ENCODE measurements at regions not wholly inside any gene's neighbourhood (a gene's known extent, or its start where the extent isn't known, plus 50 kb on each side); places are given as distances from the start of the nearest gene placed in this dataset.

- H3K79me2 ChIP-seq (ENCODE audit: control insufficient read depth, insufficient read depth, low read length): no peaks in the 10 kb centered on the region
- ChIA-PET POLR2A (no interaction called here), CTCF (interaction anchor here (1.7 kb wide), 1 partner anchor 70 kb away, joined by 3 read pairs; no protein-coding TSS in a partner anchor)
- BruUV-seq (replicated peaks): no TSS peak
- no peaks in the 10 kb centered on the region for H3K9me3 ChIP-seq (replicated peaks; ENCODE audit: control insufficient read depth, insufficient read depth, low read length)
- no peaks in the 10 kb centered on the region for H3K4me1 ChIP-seq (ENCODE audit: control insufficient read depth, extremely low read depth, insufficient read depth, low read length)
- DNase-seq (ENCODE audit: low read depth, low spot score): no peak
- no peak for FAIRE-seq
- H3K27me3 ChIP-seq (ENCODE audit: control insufficient read depth in 2 of 2, insufficient read depth in 2 of 2, low read length in 2 of 2): no peaks in the 10 kb centered on the region
- H2AFZ ChIP-seq (ENCODE audit: low read depth, low read length): no peak overlapping the region
- H3K9ac ChIP-seq (replicated peaks; ENCODE audit: extremely low read depth, insufficient read depth, low read length): no peak overlapping the region
- no peak for TF ChIP-seq FOS (IDR thresholded peaks at IDR 0.05; ENCODE audit: borderline replicate concordance, insufficient read depth, low read length)
- no peak for TF ChIP-seq MYC (IDR thresholded peaks at IDR 0.05; ENCODE audit: low read depth, low read length)
- TF ChIP-seq POLR2AphosphoS5 (IDR thresholded peaks at IDR 0.05; ENCODE audit: insufficient read depth, low read depth, low read length): no peak
- TF ChIP-seq POLR2A (IDR thresholded peaks at IDR 0.05; ENCODE audit: low read depth, low read length): no peak
- no peak overlapping the region for H3K4me3 ChIP-seq (replicated peaks in 1 of 3; ENCODE audit: insufficient read depth in 1 of 3, low read depth in 1 of 3, low read length in 3 of 3)
- H3K36me3 ChIP-seq (ENCODE audit: control insufficient read depth in 2 of 2, extremely low read depth in 1 of 2, insufficient read depth in 2 of 2, low read length in 2 of 2): no peaks in the 10 kb centered on the region
- no peak overlapping the region for H3K27ac ChIP-seq (ENCODE audit: insufficient read depth, low read depth, low read length)
- dilution Hi-C loops (cut with MboI; ENCODE audit: extremely low pct_ligation_motif_present, low sequenced_read_pairs): no loop called here
- H3K9me1 ChIP-seq (replicated peaks; ENCODE audit: control insufficient read depth, extremely low read depth, insufficient read depth, low read length): no peaks in the 10 kb centered on the region
- no peak overlapping the region for H3K4me2 ChIP-seq (ENCODE audit: insufficient read depth, low read length)
- intact Hi-C loops (cut with micrococcal nuclease): no loop called here
- no peaks in the 10 kb centered on the region for H4K20me1 ChIP-seq (replicated peaks; ENCODE audit: control insufficient read depth, extremely low read depth, insufficient read depth, low read length)
These were observed 84.9 kb downstream of the C11orf91 start for GRCh38 chr11:33615751-33616150.

- BruUV-seq (replicated peaks): no TSS peak
- intact Hi-C loops (cut with micrococcal nuclease) (no loop called here), dilution Hi-C loops (cut with MboI; ENCODE audit: extremely low pct_ligation_motif_present, low sequenced_read_pairs) (no loop called here)
- no peak for FAIRE-seq
- Histone ChIP-seq H3K9ac (replicated peaks; ENCODE audit: extremely low read depth, insufficient read depth, low read length) (no peak overlapping the region), H4K20me1 (replicated peaks; ENCODE audit: control insufficient read depth, extremely low read depth, insufficient read depth, low read length) (no peaks in the 10 kb centered on the region), H3K4me1 (ENCODE audit: control insufficient read depth, extremely low read depth, insufficient read depth, low read length) (no peaks in the 10 kb centered on the region), H3K79me2 (ENCODE audit: control insufficient read depth, insufficient read depth, low read length) (no peaks in the 10 kb centered on the region), H3K4me3 (replicated peaks in 1 of 3; ENCODE audit: insufficient read depth in 1 of 3, low read depth in 1 of 3, low read length in 3 of 3) (no peak overlapping the region), H2AFZ (ENCODE audit: low read depth, low read length) (no peak overlapping the region), H3K4me2 (ENCODE audit: insufficient read depth, low read length) (no peak overlapping the region), H3K27me3 (ENCODE audit: control insufficient read depth in 2 of 2, insufficient read depth in 2 of 2, low read length in 2 of 2) (no peaks in the 10 kb centered on the region), H3K27ac (ENCODE audit: insufficient read depth, low read depth, low read length) (no peak overlapping the region), H3K36me3 (ENCODE audit: control insufficient read depth in 2 of 2, extremely low read depth in 1 of 2, insufficient read depth in 2 of 2, low read length in 2 of 2) (no peaks in the 10 kb centered on the region), H3K9me1 (replicated peaks; ENCODE audit: control insufficient read depth, extremely low read depth, insufficient read depth, low read length) (no peaks in the 10 kb centered on the region), H3K9me3 (replicated peaks; ENCODE audit: control insufficient read depth, insufficient read depth, low read length) (no peaks in the 10 kb centered on the region)
- POLR2A ChIA-PET: no interaction called here
- CTCF ChIA-PET: no interaction called here
- TF ChIP-seq GATA2 (IDR thresholded peaks at IDR 0.05; ENCODE audit: insufficient read depth, insufficient read length, low read depth, low read length) (no peak), FOS (IDR thresholded peaks at IDR 0.05; ENCODE audit: borderline replicate concordance, insufficient read depth, low read length) (no peak), EZH2 (IDR thresholded peaks at IDR 0.05; ENCODE audit: borderline replicate concordance, low read depth, low read length, severe bottlenecking) (no peak), MAX (IDR thresholded peaks at IDR 0.05; ENCODE audit: insufficient read depth, insufficient read length) (no peak), CTCF (IDR thresholded peaks at IDR 0.05; ENCODE audit: extremely low read depth in 1 of 2, insufficient read depth in 1 of 2, low read depth in 1 of 2, low read length in 2 of 2) (no peak), POLR2A (IDR thresholded peaks at IDR 0.05; ENCODE audit: low read depth, low read length) (no peak), JUN (IDR thresholded peaks at IDR 0.05; ENCODE audit: borderline replicate concordance, insufficient read depth, insufficient read length, low read depth) (no peak), MYC (IDR thresholded peaks at IDR 0.05; ENCODE audit: low read depth, low read length) (no peak), POLR2AphosphoS5 (IDR thresholded peaks at IDR 0.05; ENCODE audit: insufficient read depth, low read depth, low read length) (no peak)
- no peak for DNase-seq (ENCODE audit: low read depth, low spot score)
These were observed 87.2 kb downstream of the C11orf91 start for GRCh38 chr11:33613404-33613803.
